ENCODE measurements at regions not wholly inside any gene's neighbourhood (a gene's known extent, or its start where the extent isn't known, plus 50 kb on each side); places are given as distances from the start of the nearest gene placed in this dataset.
A peak's percentile ranks its signal among the peaks of the same experiment; 100 is the strongest.

DNA sequence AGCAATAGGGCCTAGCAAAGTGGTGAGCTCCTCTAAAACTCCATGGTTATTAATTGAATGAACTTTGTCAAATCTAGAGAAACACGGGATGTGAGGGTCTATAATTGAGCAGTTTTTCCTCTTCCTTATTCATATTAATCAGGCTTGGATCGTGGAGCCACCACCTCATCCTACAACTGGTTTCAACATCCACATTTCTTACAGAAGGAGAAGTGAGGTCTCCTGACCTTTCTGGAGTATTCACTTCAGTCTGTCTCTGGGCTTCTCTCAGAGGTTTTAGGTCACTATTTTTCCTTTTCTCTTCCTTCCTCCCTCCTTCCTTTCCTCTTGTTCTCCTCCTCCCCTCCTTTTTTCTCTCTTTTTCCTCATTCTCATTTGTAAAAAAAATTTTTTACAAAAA, 177.3 kb upstream of the ACTBL2 start:
- no peaks in the 10 kb centered on the region for H3K9me3 ChIP-seq (ENCODE audit: insufficient read depth, low read length)
- H3K9ac ChIP-seq (ENCODE audit: insufficient read length, low read depth): no peak overlapping the region
- no peaks in the 10 kb centered on the region for H3K27me3 ChIP-seq (ENCODE audit: insufficient read depth, insufficient read length)
- H3K4me3 ChIP-seq (ENCODE audit: insufficient read length, low read depth): no peak overlapping the region
- no peak for TF ChIP-seq ZNF274 (IDR thresholded peaks at IDR 0.05; ENCODE audit: low read depth, low read length)
- no peak for TF ChIP-seq YY1 (IDR thresholded peaks at IDR 0.05; ENCODE audit: insufficient read depth, insufficient read length)
- no peak for TF ChIP-seq SUZ12 (IDR thresholded peaks at IDR 0.05; ENCODE audit: extremely low read depth, insufficient read depth, insufficient read length)
- no peaks in the 10 kb centered on the region for H3K4me1 ChIP-seq (ENCODE audit: insufficient read depth, insufficient read length)
- no peaks in the 10 kb centered on the region for H3K36me3 ChIP-seq (ENCODE audit: insufficient read depth, insufficient read length, low read length)
- DNase-seq (ENCODE audit: low read depth, low spot score): no peak

DNA sequence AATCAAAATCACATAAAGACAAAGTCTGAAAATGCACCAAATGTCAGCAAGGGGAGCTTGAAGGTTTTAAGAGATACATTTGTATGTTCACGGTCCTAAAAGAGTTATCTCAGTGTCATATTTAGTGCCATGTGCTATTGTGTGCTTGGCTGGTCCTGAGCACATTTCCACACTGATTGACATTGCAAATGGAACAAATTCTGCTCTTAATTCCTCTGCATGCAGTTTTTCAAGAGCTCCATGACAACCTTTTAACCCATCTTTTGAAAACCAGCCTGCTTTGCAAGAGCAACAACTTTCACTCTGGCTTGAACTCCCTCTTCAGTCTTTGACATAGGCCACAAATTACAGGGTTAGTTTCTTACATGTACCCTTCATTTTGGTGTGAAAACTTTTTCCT, 175.4 kb upstream of the ACTBL2 start:
- Histone ChIP-seq H3K9me3 (ENCODE audit: insufficient read depth, low read length) (no peaks in the 10 kb centered on the region), H3K36me3 (ENCODE audit: insufficient read depth, insufficient read length, low read length) (no peaks in the 10 kb centered on the region), H3K4me3 (ENCODE audit: insufficient read length, low read depth) (no peak overlapping the region), H3K4me1 (ENCODE audit: insufficient read depth, insufficient read length) (no peaks in the 10 kb centered on the region), H3K9ac (ENCODE audit: insufficient read length, low read depth) (no peak overlapping the region), H3K27me3 (ENCODE audit: insufficient read depth, insufficient read length) (no peaks in the 10 kb centered on the region)
- no peak for TF ChIP-seq YY1 (IDR thresholded peaks at IDR 0.05; ENCODE audit: insufficient read depth, insufficient read length)
- no peak for TF ChIP-seq ZNF274 (IDR thresholded peaks at IDR 0.05; ENCODE audit: low read depth, low read length)
- no peak for TF ChIP-seq SUZ12 (IDR thresholded peaks at IDR 0.05; ENCODE audit: extremely low read depth, insufficient read depth, insufficient read length)
- no peak for DNase-seq (ENCODE audit: low read depth, low spot score)

DNA sequence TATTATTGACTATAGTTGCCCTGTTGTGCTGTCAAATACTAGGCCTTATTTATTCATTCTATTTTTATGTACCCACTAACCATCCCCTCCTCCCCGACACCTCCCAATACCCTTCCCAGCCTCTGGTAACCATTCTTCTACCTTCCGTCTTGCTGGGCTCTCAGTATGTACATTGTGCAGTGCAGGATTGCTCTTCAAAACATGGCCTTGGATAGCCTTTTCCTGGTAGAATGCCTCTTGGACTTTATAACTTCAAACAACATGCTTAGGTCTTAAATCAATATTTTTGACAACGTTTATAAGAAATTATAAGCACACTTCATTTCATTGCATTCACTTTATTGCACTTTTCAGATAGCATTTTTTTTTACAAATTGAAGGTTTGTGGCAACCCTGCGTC, 172.6 kb upstream of the ACTBL2 start:
- H3K4me1 ChIP-seq (ENCODE audit: insufficient read depth, insufficient read length): no peaks in the 10 kb centered on the region
- TF ChIP-seq ZNF274 (IDR thresholded peaks at IDR 0.05; ENCODE audit: low read depth, low read length): no peak
- TF ChIP-seq SUZ12 (IDR thresholded peaks at IDR 0.05; ENCODE audit: extremely low read depth, insufficient read depth, insufficient read length): no peak
- TF ChIP-seq YY1 (IDR thresholded peaks at IDR 0.05; ENCODE audit: insufficient read depth, insufficient read length): no peak
- H3K4me3 ChIP-seq (ENCODE audit: insufficient read length, low read depth): no peak overlapping the region
- no peaks in the 10 kb centered on the region for H3K9me3 ChIP-seq (ENCODE audit: insufficient read depth, low read length)
- H3K9ac ChIP-seq (ENCODE audit: insufficient read length, low read depth): no peak overlapping the region
- no peaks in the 10 kb centered on the region for H3K36me3 ChIP-seq (ENCODE audit: insufficient read depth, insufficient read length, low read length)
- H3K27me3 ChIP-seq (ENCODE audit: insufficient read depth, insufficient read length): no peaks in the 10 kb centered on the region
- DNase-seq (ENCODE audit: low read depth, low spot score): no peak

- no peak for DNase-seq (ENCODE audit: low read depth, low spot score)
- H3K9ac ChIP-seq (ENCODE audit: insufficient read length, low read depth): no peak overlapping the region
- H3K4me3 ChIP-seq (ENCODE audit: insufficient read length, low read depth): no peak overlapping the region
- no peaks in the 10 kb centered on the region for H3K4me1 ChIP-seq (ENCODE audit: insufficient read depth, insufficient read length)
- TF ChIP-seq SUZ12 (IDR thresholded peaks at IDR 0.05; ENCODE audit: extremely low read depth, insufficient read depth, insufficient read length): no peak
- no peak for TF ChIP-seq ZNF274 (IDR thresholded peaks at IDR 0.05; ENCODE audit: low read depth, low read length)
- TF ChIP-seq YY1 (IDR thresholded peaks at IDR 0.05; ENCODE audit: insufficient read depth, insufficient read length): no peak
- no peaks in the 10 kb centered on the region for H3K9me3 ChIP-seq (ENCODE audit: insufficient read depth, low read length)
- no peaks in the 10 kb centered on the region for H3K36me3 ChIP-seq (ENCODE audit: insufficient read depth, insufficient read length, low read length)
- no peaks in the 10 kb centered on the region for H3K27me3 ChIP-seq (ENCODE audit: insufficient read depth, insufficient read length)
These were observed 171.2 kb upstream of the ACTBL2 start for GRCh38 chr5:57653636-57654290.

- DNase-seq (ENCODE audit: low read depth, low spot score): no peak
- TF ChIP-seq YY1 (IDR thresholded peaks at IDR 0.05; ENCODE audit: insufficient read depth, insufficient read length): no peak
- no peak for TF ChIP-seq ZNF274 (IDR thresholded peaks at IDR 0.05; ENCODE audit: low read depth, low read length)
- no peak for TF ChIP-seq SUZ12 (IDR thresholded peaks at IDR 0.05; ENCODE audit: extremely low read depth, insufficient read depth, insufficient read length)
- Histone ChIP-seq H3K9ac (ENCODE audit: insufficient read length, low read depth) (no peak overlapping the region), H3K4me1 (ENCODE audit: insufficient read depth, insufficient read length) (no peaks in the 10 kb centered on the region), H3K9me3 (ENCODE audit: insufficient read depth, low read length) (no peaks in the 10 kb centered on the region), H3K36me3 (ENCODE audit: insufficient read depth, insufficient read length, low read length) (no peaks in the 10 kb centered on the region), H3K27me3 (ENCODE audit: insufficient read depth, insufficient read length) (no peaks in the 10 kb centered on the region), H3K4me3 (ENCODE audit: insufficient read length, low read depth) (no peak overlapping the region)
These were observed 168.5 kb upstream of the ACTBL2 start for GRCh38 chr5:57651127-57651526.

GRCh38 chr5:57650360-57651069, 167.9 kb upstream of the ACTBL2 start:
- TF ChIP-seq YY1 (IDR thresholded peaks at IDR 0.05; ENCODE audit: insufficient read depth, insufficient read length) (no peak), ZNF274 (IDR thresholded peaks at IDR 0.05; ENCODE audit: low read depth, low read length) (no peak), SUZ12 (IDR thresholded peaks at IDR 0.05; ENCODE audit: extremely low read depth, insufficient read depth, insufficient read length) (no peak)
- peak; percentile 25 for DNase-seq (ENCODE audit: low read depth, low spot score)
- Histone ChIP-seq H3K36me3 (ENCODE audit: insufficient read depth, insufficient read length, low read length) (no peaks in the 10 kb centered on the region), H3K4me3 (ENCODE audit: insufficient read length, low read depth) (no peak overlapping the region), H3K4me1 (ENCODE audit: insufficient read depth, insufficient read length) (no peaks in the 10 kb centered on the region), H3K9ac (ENCODE audit: insufficient read length, low read depth) (no peak overlapping the region), H3K9me3 (ENCODE audit: insufficient read depth, low read length) (no peaks in the 10 kb centered on the region), H3K27me3 (ENCODE audit: insufficient read depth, insufficient read length) (no peaks in the 10 kb centered on the region)

DNA sequence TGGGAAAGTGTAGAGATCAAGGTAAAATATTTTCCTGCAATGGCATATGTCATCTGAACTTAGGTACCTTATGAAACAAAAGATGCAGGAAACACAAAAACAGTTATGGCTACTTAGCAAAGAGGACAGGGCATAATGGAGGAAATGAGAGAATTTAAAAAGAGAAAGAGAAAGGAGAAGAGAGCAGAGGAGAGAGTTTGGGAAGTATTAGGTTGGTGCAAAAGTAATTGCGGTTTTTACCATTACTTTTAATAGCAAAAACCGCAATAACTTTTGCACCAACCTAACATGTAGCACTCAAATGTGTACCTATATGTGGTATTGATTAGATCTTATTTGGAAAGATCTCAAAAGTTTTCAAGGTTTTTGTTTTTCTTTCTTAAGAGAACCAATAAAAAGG, 160.1 kb upstream of the ACTBL2 start:
- no peak overlapping the region for H3K9ac ChIP-seq (ENCODE audit: insufficient read length, low read depth)
- no peaks in the 10 kb centered on the region for H3K4me1 ChIP-seq (ENCODE audit: insufficient read depth, insufficient read length)
- peaks cover 6% of the 10 kb centered on the region; the same call in 1 of the 2 replicates for H3K9me3 ChIP-seq (ENCODE audit: insufficient read depth, low read length)
- H3K4me3 ChIP-seq (ENCODE audit: insufficient read length, low read depth): no peak overlapping the region
- no peak for TF ChIP-seq YY1 (IDR thresholded peaks at IDR 0.05; ENCODE audit: insufficient read depth, insufficient read length)
- no peak for TF ChIP-seq ZNF274 (IDR thresholded peaks at IDR 0.05; ENCODE audit: low read depth, low read length)
- TF ChIP-seq SUZ12 (IDR thresholded peaks at IDR 0.05; ENCODE audit: extremely low read depth, insufficient read depth, insufficient read length): no peak
- H3K36me3 ChIP-seq (ENCODE audit: insufficient read depth, insufficient read length, low read length): no peaks in the 10 kb centered on the region
- peaks cover 5% of the 10 kb centered on the region for H3K27me3 ChIP-seq (ENCODE audit: insufficient read depth, insufficient read length)
- DNase-seq (ENCODE audit: low read depth, low spot score): no peak
